ENCODE measurements at regions not wholly inside any gene's neighbourhood (a gene's known extent, or its start where the extent isn't known, plus 50 kb on each side); places are given as distances from the start of the nearest gene placed in this dataset.

GRCh38 chr2:5751873-5752482, 59.8 kb downstream of the SOX11 start:
- TF ChIP-seq POLR2A (IDR thresholded peaks at IDR 0.05; ENCODE audit: low read depth, low read length): no peak
- no peak for DNase-seq (ENCODE audit: insufficient read length, low spot score)
- FAIRE-seq: no peak

GRCh38 chr2:5756272-5756671, 64.1 kb downstream of the SOX11 start:
- DNase-seq (ENCODE audit: insufficient read length, low spot score): no peak
- no peak for FAIRE-seq
- no peak for TF ChIP-seq POLR2A (IDR thresholded peaks at IDR 0.05; ENCODE audit: low read depth, low read length)

- DNase-seq (ENCODE audit: insufficient read length, low spot score): no peak
Observed at GRCh38 chr2:5758346-5758745, 66.2 kb downstream of the SOX11 start.

GRCh38 chr2:5759949-5760348, 67.8 kb downstream of the SOX11 start:
- DNase-seq (ENCODE audit: insufficient read length, low spot score) (no peak), FAIRE-seq (no peak)
- TF ChIP-seq POLR2A (IDR thresholded peaks at IDR 0.05; ENCODE audit: low read depth, low read length): no peak

More at GRCh38 chr2:5758346-5758745, 66.2 kb downstream of the SOX11 start:
- FAIRE-seq: no peak
- TF ChIP-seq POLR2A (IDR thresholded peaks at IDR 0.05; ENCODE audit: low read depth, low read length): no peak

GRCh38 chr2:5763531-5763930, 71.3 kb downstream of the SOX11 start:
- DNase-seq (ENCODE audit: insufficient read length, low spot score): no peak
- no peak for FAIRE-seq
- TF ChIP-seq POLR2A (IDR thresholded peaks at IDR 0.05; ENCODE audit: low read depth, low read length): no peak

- TF ChIP-seq POLR2A (IDR thresholded peaks at IDR 0.05; ENCODE audit: low read depth, low read length): no peak
- FAIRE-seq: no peak
Observed at GRCh38 chr2:5764041-5764440, 71.9 kb downstream of the SOX11 start.

GRCh38 chr2:5766056-5766455, 73.9 kb downstream of the SOX11 start:
- TF ChIP-seq POLR2A (IDR thresholded peaks at IDR 0.05; ENCODE audit: low read depth, low read length): no peak
- FAIRE-seq: no peak
- DNase-seq (ENCODE audit: insufficient read length, low spot score): no peak

More at GRCh38 chr2:5764041-5764440, 71.9 kb downstream of the SOX11 start:
- no peak for DNase-seq (ENCODE audit: insufficient read length, low spot score)

GRCh38 chr2:5766561-5766960, 74.4 kb downstream of the SOX11 start:
- FAIRE-seq: no peak
- DNase-seq (ENCODE audit: insufficient read length, low spot score): no peak

GRCh38 chr2:5777131-5777535, 84.9 kb downstream of the SOX11 start:
- TF ChIP-seq POLR2A (IDR thresholded peaks at IDR 0.05; ENCODE audit: low read depth, low read length): no peak
- no peak for FAIRE-seq
- DNase-seq (ENCODE audit: insufficient read length, low spot score): no peak

More at GRCh38 chr2:5766561-5766960, 74.4 kb downstream of the SOX11 start:
- TF ChIP-seq POLR2A (IDR thresholded peaks at IDR 0.05; ENCODE audit: low read depth, low read length): no peak

- TF ChIP-seq POLR2A (IDR thresholded peaks at IDR 0.05; ENCODE audit: low read depth, low read length): no peak
- DNase-seq (ENCODE audit: insufficient read length, low spot score): no peak
- FAIRE-seq: no peak
Observed at GRCh38 chr2:5781679-5782078, 89.5 kb downstream of the SOX11 start.

GRCh38 chr2:5782103-5782502, 89.9 kb downstream of the SOX11 start:
- no peak for DNase-seq (ENCODE audit: insufficient read length, low spot score)
- TF ChIP-seq POLR2A (IDR thresholded peaks at IDR 0.05; ENCODE audit: low read depth, low read length): no peak
- FAIRE-seq: no peak

GRCh38 chr2:5788447-5788846, 96.3 kb downstream of the SOX11 start:
- FAIRE-seq (no peak), DNase-seq (ENCODE audit: insufficient read length, low spot score) (no peak)
- no peak for TF ChIP-seq POLR2A (IDR thresholded peaks at IDR 0.05; ENCODE audit: low read depth, low read length)

GRCh38 chr2:5791371-5791770, 99.2 kb downstream of the SOX11 start:
- FAIRE-seq (no peak), DNase-seq (ENCODE audit: insufficient read length, low spot score) (no peak)
- no peak for TF ChIP-seq POLR2A (IDR thresholded peaks at IDR 0.05; ENCODE audit: low read depth, low read length)

GRCh38 chr2:5794012-5794411, 101.8 kb downstream of the SOX11 start:
- DNase-seq (ENCODE audit: insufficient read length, low spot score): no peak
- TF ChIP-seq POLR2A (IDR thresholded peaks at IDR 0.05; ENCODE audit: low read depth, low read length): no peak
- FAIRE-seq: no peak

GRCh38 chr2:5798084-5798483, 105.9 kb downstream of the SOX11 start:
- no peak for DNase-seq (ENCODE audit: insufficient read length, low spot score)
- TF ChIP-seq POLR2A (IDR thresholded peaks at IDR 0.05; ENCODE audit: low read depth, low read length): no peak
- no peak for FAIRE-seq

- TF ChIP-seq POLR2A (IDR thresholded peaks at IDR 0.05; ENCODE audit: low read depth, low read length): no peak
- FAIRE-seq (no peak), DNase-seq (ENCODE audit: insufficient read length, low spot score) (no peak)
Observed at GRCh38 chr2:5799348-5799747, 107.2 kb downstream of the SOX11 start.

Measured in H54 (cell line).